Adrenal gland (tissue), 5 donors: ENCODE measurements at regions not wholly inside any gene's neighbourhood (a gene's known extent, or its start where the extent isn't known, plus 50 kb on each side); places are given as distances from the start of the nearest gene placed in this dataset.
"Not testable (repeated sequence)": the region's sequence is repeated elsewhere in the genome, so short reads cannot be mapped to it uniquely, and the experiment has no call there.

Source experiments
- CTCF ChIP-seq, 6 experiments: fragments of 450-650 bp in 4 of 6; fragments of 200-600 bp in 2 of 6; sonication (generic) in 1 of 6; IDR thresholded peaks; 1 replicate in 5 of 6; 2 replicates in 1 of 6; pipeline versions ENCODE4 v1.5.1 to v1.8.0; 2016 to 2021; ENCODE audit warnings: antibody characterized with exemption in 6 of 6, mild to moderate bottlenecking in 2 of 6, moderate library complexity in 1 of 6
- POLR2A ChIP-seq, 2 donors: fragments of 450-650 bp; IDR thresholded peaks; one replicate each; pipeline ENCODE4 v1.6.1; 2017; ENCODE audit warnings: antibody characterized with exemption in 2 of 2, mild to moderate bottlenecking in 2 of 2, moderate library complexity in 1 of 2
- donor health status: DM: no; HTN: no; CAD: no.

DNA sequence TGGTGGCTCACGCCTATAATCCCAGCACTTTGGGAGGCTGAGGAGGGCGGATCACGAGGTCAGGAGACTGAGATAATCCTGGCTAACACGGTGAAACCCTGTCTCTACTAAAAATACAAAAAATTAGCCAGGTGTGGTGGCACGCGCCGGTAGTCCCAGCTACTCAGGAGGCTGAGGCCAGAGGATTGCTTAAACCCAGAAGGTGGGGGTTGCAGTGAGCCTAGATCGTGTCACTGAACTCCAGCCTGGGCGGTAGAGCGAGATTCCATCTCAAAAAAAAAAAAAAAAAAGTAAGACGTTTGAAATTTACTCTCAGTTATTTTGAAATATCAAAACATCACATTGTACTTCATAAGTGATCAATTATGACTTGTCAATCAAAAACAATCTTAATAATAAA lies 176.9 kb upstream of the ZNF804A start:
- not testable (repeated sequence) for TF ChIP-seq CTCF, POLR2A (IDR thresholded peaks at IDR 0.05)
